GM19324 (cell line): ENCODE measurements at regions not wholly inside any gene's neighbourhood (a gene's known extent, or its start where the extent isn't known, plus 50 kb on each side); places are given as distances from the start of the nearest gene placed in this dataset.

Experiments used
- ATAC-seq: cut with Tn5 transposase; IDR thresholded peaks from one replicate; pipeline ENCODE4 v1.9.1; 2021; ENCODE audit warnings: mild to moderate bottlenecking, moderate library complexity; ENCODE audit not compliant: unreplicated experiment, low FRiP score

DNA sequence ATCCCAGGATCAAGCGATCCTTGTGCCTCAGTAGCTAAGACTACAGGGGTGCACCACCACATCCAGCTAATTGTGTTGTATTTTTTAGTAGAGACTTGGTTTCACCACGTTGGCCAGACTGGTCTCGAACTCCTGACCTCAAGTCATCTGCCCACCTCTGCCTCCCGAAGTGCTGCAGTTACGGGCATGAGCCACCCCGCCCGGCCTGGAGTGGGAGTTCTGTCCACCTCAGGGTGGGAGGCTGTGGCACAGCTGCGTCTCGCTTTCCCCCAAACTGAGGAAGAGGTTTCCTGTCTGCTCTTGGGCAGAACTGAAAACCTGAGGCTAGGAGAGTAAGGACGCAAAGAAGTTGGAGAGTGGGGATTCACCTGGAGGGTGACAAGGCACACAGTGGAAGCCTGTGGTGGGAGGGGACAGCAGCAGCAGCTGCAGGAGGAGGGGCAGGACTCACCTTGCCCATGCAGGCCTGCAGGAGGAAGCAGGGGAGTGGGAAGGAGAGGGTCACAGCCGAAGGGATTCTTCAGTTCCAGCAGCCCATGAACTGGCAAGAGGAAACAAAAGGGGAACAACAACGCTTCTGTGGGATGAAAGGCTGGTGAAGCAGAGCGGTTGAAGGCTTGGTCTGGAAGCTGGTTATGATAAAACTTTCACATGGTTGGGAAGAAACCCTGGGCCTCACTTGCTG is 181.4 kb downstream of the GAS1 start:
- ATAC-seq: no peak

DNA sequence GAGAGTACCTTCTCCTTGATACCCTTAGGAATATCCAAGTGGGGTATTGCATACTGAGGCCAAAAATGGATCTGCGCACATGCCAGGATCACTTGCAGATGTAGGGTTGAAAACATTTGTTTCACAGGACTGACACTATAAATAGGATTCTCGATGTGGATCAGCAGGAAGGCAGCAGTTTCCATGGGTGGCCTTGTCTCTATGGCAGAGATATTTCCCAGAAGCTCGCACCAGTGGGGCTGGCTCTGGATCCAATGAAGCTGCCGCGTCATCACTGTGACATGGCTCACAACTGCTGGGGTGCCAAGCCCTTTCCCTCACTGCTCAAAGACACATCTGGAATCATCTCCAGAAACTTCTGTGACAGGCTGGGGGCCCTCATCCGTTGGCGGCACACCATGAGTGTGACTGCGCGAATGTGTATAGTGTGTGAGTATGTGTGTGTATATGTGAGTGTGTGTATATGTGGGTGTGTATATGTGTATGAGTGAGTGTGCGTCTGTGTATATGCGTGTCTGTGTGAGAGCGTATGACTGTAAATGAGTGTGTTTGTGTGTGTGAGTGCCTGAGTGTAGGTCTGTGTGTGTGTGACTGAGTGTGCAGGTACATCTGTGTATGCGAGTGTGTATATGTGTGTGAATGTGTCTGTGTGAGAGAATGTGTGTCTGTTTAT is 182.5 kb downstream of the GAS1 start:
- no peak for ATAC-seq

DNA sequence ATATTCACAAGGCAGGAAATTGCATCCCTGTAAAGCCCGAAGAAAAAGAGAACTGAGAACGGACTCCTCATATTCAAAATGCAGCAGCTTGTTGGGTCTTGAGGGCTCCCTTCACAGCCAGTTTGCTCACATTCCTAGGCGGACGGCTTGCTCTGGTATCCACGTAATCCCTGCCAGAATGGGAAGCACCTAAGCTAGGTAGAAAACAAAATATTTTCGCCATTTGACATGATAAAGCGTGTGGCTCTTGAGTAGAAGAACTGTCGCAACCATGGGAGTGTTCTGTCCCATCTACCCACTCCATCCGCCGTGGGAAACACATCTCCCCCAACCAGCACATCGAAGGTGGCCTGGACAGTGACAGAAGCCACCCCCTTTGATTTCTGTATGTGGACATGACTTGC is 183.1 kb downstream of the GAS1 start:
- no peak for ATAC-seq

DNA sequence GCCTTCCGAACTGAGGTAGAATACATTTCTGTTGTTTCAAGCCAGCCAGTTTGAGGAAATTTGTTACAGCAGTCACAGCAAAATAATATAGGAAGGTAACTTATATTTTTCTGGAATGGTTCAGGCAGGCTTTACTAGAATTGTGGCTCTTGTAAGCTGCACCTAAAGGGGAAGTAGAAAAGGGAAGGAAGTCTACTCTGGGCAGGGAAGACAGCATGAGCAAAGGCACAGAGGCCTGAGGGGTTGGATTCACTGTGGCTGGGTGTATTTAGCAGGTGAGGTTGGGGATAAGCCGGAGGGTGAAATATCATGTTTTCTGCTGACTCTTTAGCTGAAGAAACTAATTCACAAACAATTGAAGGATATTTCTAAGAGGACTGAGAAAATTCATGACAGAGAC is 183.5 kb downstream of the GAS1 start:
- ATAC-seq: no peak

DNA sequence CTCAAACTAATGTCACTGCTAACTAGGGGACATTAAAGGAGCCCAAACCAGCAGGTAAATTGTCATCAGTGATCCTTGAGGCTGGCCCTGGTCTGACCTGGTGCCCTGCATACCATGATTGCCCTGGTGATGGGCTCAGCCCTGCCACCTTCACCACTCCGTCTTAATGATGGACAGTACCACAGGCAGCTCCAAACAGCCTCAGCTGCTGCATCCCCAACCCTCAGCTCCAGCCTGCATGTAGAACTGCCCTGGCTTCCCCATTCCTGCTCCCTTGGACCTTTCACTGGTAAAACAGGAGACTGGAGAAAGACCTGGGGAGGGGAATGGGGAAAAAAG is 190.0 kb downstream of the GAS1 start:
- no peak for ATAC-seq

DNA sequence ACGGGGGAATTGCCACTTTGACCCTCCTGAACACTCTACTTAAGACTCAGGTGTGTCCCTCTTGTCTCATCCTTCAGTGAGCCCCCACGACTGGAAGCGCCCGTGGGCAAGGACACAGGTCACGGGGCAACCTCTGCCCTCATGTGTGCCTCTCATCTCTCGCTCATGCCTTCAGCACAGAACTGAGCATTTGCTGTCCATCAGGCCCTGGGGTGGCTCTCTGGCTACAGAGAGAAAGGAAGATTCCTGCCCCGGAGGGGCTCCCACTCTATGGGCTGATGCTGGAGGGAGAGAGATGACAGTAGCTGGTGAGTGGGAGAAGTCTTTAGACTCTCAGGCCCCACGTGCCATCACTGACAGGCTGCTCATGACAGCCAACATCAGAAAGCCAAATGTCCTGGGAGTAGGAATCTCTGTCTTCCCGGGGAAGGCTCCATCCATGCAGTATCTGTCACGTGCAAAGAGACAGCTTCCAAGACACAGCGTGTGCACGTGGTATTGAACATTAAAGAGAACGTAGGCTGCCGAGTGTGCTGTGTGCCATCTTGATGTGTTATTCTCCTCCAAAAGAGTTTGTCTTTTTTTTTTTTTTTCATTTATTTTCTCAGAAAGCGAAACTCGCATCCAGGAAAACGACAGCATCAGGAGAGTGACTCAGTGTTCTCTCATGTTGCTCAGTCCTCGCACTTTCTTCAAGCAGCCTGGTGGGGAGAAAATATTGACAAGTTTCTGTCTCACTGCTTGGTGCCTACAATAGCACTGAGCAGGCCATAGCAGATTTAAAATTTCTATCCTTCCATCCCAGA is 190.5 kb downstream of the GAS1 start:
- ATAC-seq: no peak

DNA sequence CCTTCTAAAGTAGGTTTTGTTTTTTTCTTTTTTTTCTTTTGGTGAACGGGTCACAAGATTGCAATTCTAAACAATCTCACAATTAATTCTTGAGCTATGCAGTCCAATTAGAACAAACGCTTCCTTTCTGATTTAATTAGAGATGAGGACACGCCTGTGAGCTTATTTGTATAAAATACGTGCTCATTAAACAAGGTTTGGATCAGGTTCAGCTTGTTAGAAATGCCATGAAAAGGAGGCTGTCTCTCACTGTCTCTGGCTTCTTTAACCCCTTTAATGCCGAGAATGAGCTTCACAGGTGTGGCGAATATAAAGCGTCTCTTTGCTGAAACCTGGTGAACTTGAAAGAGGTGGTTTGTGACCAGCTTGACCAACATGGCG is 191.8 kb downstream of the GAS1 start:
- no peak for ATAC-seq

DNA sequence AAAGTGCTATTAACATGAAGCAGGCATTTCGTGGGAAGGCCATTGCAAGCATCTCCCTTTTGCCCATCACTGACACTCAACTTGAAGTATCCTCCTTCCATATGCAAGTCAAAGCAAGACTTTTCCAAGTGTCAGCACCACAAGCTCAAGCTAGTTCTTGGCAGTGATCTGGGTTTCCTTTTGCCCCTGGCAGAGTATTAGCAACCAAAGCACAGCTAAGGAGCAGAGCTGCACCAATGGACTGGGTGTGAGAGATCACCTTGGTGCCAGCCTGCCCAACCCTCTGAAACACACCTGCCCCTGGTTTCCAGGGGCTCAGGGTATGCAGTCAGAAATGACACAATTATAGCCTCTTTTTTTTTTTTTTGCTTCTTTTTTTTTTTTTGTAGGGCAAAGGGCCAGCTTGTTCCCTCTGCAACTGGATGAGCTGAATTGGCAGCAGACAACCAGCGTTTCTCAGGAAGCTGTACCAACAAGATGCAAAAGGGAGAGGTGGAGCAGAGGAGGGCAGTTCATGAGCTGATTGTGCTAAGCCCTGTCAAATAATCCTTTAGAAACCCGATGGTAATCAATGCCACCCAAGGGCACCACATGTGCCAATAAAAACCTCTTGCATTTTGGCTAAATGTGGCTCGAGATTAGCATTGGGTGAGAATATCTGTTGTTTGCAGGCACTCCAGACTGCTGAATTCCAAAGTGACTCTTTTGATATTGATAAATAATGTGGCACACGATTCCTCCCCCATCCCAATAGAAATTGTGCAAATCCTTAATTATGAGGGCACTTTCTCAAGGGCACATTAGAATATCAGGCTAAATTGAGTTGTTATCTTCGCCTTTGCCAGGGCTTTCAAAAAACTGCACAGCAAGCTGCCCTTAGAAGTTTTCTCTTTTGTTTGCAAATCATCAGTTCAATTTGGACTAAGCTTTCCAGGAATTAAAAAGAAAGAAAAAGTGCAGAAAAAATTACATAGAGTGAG is 192.4 kb downstream of the GAS1 start:
- no peak for ATAC-seq

DNA sequence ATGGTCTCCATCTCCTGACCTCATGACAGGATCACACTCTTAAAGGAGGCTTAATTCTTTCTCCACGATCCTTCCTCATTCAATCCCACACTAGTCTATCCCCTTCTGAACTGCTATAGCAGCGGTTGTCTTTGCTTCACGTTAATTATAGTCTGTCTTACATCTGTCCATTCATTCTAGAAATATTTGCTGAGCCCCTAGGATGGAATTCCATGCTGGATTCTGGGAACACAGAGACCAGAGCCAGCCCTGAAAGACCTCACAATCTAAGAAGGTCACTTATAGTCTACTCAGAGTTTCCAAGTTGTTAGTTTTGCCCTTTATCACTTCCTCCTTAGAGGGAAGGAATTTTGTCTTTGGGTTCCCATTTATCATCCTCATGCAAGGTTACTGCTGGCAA is 193.5 kb downstream of the GAS1 start:
- ATAC-seq: no peak

DNA sequence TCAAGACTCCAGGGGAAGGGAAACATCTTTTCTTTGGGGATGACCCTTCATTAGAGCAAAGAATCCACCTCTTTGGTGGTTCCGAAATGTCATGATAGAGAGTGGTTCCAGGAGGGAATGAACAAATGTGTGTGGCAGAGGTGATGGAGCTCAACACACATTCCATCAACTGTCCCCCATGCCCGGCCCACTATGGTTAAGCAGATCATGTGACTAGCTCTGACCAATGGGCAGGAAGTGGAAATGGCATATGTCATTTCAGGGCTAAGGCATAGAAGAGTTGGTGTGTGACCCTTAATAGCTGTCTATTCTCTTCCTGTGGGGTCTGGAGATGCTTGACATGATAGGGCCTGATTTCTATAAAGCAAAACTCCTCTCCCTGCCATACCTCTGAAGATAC is 194.6 kb downstream of the GAS1 start:
- no peak for ATAC-seq

DNA sequence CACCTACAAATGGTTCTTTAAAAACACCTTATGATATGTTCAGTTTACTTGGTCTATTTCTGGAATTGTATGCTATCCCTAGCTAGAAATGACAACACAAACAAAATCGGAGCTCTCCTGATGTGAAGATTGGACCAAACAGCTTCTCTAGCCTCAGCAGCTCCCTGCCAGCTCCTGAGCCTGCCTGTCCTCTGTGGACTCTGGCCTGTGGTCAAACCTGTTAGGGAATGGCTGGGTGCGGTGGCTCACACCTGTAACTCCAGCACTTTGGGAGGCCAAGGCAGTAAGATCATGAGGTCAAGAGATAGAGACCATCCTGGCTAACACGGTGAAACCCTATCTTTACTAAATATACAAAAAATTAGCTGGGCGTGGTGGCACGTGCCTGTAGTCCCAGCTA is 195.3 kb downstream of the GAS1 start:
- ATAC-seq: no peak

DNA sequence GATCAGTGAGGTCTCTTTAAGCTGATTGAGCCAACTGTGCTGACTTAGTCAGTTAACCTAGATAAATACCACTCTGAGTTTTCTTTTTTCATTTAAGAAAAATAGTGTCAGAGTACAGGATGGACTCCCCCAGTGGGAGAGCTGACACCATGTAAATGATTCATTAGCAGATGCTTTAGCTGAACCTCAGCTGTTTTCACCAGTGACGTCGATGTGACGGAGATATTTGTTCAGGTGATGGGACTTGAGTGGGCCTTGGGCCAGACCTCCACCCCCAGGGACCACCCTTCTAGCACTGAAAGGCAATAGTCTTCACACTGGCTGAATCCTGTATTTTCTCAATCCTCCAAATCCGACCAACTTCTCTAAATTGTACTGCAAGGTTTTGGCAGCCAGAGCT is 196.1 kb downstream of the GAS1 start:
- ATAC-seq: no peak

DNA sequence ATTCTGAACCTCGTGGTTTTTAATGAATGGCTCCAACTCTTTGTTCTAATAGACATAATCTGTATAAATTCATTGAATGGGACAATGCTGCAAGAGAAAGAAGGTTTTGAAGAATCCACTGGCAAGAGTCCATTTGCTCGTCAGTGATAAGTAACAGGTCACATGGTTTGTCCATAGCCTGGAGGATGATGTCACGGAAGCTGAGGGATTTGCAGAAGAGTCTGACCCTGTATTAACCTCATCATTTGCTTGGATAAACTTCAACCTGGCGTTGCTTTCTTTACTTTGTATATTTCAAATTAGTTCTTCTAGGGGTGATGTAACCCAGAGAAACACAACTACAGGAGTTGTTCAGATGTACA is 197.4 kb downstream of the GAS1 start:
- no peak for ATAC-seq

DNA sequence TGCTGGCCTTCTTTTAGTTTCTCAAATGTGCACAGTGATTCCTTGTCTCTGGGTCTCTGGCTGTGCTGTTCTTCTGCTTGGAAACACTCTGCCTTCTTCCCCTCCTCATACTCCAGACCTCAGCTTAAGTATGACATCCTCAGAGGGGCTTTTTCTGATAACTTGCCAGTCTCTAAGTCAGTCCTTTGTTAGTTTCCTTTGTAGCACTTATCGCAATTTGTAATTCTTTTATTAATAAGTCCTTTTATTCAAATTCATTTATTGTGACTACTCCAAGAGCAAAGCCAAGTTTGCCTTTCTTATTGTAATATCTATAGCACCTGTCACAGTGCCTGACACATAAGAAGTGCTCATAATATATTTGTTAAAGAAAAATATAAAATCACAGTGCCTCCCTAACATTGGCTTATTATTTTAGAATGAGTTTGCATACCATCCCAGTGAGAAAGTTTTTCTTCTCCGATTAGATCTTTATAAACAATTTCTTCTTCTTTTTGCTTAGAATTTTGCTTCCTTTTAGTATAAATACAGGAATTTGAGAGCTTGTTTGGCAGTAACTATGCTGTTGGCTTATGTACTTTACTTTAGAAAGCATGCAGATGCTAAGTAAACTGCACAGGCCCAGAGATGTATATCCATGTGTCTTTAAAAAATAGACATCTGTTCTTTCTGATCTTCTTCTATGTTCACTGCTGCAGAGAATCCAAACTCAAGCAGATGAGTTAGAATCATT is 198.0 kb downstream of the GAS1 start:
- no peak for ATAC-seq

DNA sequence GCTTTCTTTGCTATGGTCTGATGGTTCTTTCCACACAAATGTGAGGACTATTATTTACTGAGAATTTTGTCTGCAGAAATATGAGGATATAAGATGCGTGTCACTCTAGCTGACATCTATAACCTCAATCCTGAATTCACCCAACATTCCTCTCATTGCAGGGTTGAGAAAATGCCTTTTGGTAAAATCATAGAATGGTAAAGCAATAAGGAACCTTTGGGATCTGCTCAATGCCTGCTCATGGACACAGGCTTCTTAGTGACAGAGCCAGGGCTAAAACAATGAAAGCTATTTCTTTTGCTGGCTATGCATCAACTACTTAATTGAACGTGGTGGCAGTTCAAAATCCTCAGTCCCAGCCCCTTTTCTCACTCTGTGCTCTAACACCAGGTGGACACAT is 199.6 kb downstream of the GAS1 start:
- ATAC-seq: no peak

DNA sequence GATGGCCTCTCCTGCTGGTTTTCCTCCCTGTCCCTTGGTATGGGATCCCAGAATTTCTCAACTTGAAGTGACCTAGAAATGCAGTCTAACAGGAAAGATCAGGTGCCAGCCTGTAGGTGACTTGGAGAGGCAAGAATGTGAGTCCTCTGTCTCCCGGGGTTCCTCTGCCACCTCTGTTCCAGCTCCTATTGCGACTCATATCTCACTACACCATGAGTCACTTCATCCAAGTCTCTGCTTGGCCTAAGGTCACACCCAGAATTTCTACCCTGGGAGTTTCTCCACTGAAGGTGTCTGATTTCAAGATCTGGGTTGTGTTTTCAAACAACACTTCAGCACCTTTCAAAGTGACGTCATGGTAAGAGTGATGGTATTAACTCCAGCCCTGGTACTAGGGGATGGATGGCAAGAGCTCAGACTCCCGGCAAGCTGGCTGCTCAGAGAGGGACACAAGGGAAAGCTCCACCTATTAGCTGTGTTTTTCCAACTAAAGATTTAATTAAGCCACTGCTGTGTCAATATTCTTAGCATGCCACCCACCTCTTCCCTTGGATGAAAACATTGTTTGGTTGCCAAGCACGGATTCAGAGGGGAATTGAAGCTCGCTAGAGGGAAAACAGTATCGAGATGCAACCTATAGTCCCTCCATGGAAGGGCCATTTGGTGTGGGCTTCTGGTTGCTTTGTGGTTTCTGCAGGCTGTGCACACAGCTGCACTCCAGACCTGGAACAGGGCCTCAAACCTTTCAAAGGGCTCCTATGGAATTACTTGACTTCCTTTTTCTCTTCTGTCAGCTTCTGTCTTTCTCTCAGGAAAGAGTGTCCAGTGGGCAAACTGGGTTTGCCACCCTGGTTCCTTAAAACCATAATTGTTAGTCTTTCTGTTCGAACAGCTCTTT is 205.7 kb downstream of the GAS1 start:
- no peak for ATAC-seq

DNA sequence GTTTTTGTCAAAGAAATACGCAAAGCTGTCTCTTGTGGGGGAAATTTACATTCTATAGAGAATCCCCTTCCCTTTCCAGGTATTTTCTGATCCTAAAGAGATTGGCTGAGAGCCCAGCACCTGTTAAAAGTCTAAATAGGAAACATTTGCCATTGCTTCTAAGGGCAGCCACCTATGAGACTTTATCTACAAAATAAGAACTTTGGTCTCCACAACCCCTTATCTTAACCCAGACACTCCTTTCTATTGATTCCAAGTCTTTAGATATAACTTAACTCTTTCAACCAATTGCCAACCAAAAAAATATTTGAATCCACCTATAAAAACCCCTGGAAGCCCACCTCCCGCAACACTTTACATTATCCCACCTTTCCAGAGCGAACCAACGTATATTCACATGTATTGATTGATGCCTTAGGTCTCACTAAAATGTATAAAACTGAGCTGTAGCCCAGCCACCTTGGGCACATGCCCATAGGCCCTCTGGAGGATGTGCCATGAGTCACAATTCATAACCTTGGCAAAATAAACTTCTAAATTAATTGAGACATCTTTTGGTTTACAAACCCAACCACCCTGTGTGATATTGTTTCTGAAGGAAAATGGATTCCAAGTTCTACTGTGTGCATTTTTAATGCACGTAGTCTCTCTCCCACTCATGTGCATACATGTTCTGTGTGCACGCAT is 211.4 kb downstream of the GAS1 start:
- ATAC-seq: no peak

DNA sequence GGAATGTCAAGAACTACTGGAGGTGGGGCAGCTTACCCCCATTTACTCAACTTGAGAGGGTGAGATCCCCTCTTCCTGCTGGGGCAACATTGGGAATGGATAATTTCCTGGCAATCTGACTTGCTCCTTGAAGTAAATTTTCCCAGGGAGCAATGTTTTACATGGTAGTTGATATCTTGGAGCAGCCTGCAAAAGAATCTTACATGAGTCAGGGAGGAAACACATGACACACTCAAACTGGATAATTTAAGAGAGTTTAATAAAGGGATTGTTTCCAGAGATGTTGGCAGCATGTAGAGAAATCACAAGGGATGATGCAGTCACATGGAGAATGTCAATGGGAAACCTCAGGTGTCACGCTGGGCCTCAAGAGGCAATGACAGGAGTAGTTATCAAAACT is 212.5 kb downstream of the GAS1 start:
- ATAC-seq: no peak

DNA sequence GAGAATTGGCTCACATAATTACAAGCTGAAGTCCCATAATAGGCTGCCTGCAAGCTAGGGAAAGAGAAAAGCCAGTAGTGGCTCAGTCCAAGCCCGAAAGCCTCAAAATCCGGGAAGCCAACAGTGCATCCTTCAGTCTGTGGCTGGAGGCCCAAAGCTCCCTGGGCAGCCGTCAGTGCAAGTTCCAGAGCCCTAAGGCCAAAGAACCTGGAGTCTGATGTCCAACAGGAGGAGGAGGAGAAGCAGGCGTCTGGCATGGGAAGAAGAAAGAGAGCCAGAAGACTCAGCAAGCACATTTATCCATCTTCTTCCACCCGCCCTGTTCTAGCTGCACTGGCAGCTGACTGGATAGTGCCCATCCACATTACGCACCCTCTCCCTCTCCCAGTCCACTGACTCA is 213.4 kb downstream of the GAS1 start:
- no peak for ATAC-seq
